ENCODE measurements at regions not wholly inside any gene's neighbourhood (a gene's known extent, or its start where the extent isn't known, plus 50 kb on each side); places are given as distances from the start of the nearest gene placed in this dataset.

- Histone ChIP-seq H3K4me1 (ENCODE audit: insufficient read depth, low read length) (no peaks in the 10 kb centered on the region), H3K27me3 (ENCODE audit: control insufficient read depth in 1 of 2, insufficient read depth in 2 of 2, low read length in 2 of 2) (no peaks in the 10 kb centered on the region), H2AFZ (ENCODE audit: low read length) (no peak overlapping the region), H3K36me3 (replicated peaks in 1 of 2; ENCODE audit: control insufficient read depth in 1 of 2, insufficient read depth in 2 of 2, low read length in 2 of 2) (no peaks in the 10 kb centered on the region), H3K27ac (ENCODE audit: extremely low read length, insufficient read depth, low read length) (no peak overlapping the region), H3K79me2 (ENCODE audit: insufficient read depth, low read length) (no peaks in the 10 kb centered on the region), H3K4me2 (ENCODE audit: low read depth, low read length) (no peak overlapping the region), H4K20me1 (ENCODE audit: insufficient read depth, low read length) (no peaks in the 10 kb centered on the region), H3K9me3 (ENCODE audit: low read length) (peaks cover 6% of the 10 kb centered on the region; the same call in 1 of the 2 replicates), H3K4me3 (replicated peaks in 1 of 3; ENCODE audit: insufficient read depth in 1 of 3, low read depth in 2 of 3, low read length in 3 of 3) (no peak overlapping the region), H3K9ac (ENCODE audit: insufficient read depth, low read depth, low read length) (no peak overlapping the region)
- DNase-seq (ENCODE audit: low spot score) (no peak), ATAC-seq (no peak), FAIRE-seq (no peak)
- intact Hi-C loops (cut with micrococcal nuclease; ENCODE audit: unreplicated experiment) (no loop called here), in situ Hi-C loops (cut with HindIII; ENCODE audit: extremely low pct_ligation_motif_present, low pct_unique_long_range_greater_than_20kb) (no loop called here)
- TF ChIP-seq ZNF557 (CRISPR knock-in tag; IDR thresholded peaks at IDR 0.05) (no peak), PHF5A (CRISPR knock-in tag; IDR thresholded peaks at IDR 0.05; ENCODE audit: low read depth, unreplicated experiment) (no peak), TP53 (CRISPR knock-in tag; conservative IDR thresholded peaks at IDR 0.05) (no peak)
- POLR2A ChIA-PET = no interaction called here
- 9% methylated on average over 3 of the region's 3 CpGs for WGBS (ENCODE audit: low lambda C conversion rate)
- no TSS peak for BruUV-seq (replicated peaks)
- CTCF ChIA-PET (ENCODE audit: low intra/inter-chr PET ratio, low total read pairs) = no interaction called here
Observed at GRCh38 chr17:33421933-33422332, 128.8 kb upstream of the ASIC2 start.

GRCh38 chr17:33433581-33433980 lies 140.5 kb upstream of the ASIC2 start:
- POLR2A ChIA-PET = no interaction called here
- H3K36me3 ChIP-seq (replicated peaks in 1 of 2; ENCODE audit: control insufficient read depth in 1 of 2, insufficient read depth in 2 of 2, low read length in 2 of 2) = no peaks in the 10 kb centered on the region
- WGBS (ENCODE audit: low lambda C conversion rate) = 25% methylated on average over 6 of the region's 6 CpGs
- no peak for ATAC-seq
- DNase-seq (ENCODE audit: low spot score) = no peak
- FAIRE-seq = no peak
- H3K27ac ChIP-seq (ENCODE audit: extremely low read length, insufficient read depth, low read length) = no peak overlapping the region
- in situ Hi-C loops (cut with HindIII; ENCODE audit: extremely low pct_ligation_motif_present, low pct_unique_long_range_greater_than_20kb) = no loop called here
- H4K20me1 ChIP-seq (ENCODE audit: insufficient read depth, low read length) = no peaks in the 10 kb centered on the region
- no peak overlapping the region for H2AFZ ChIP-seq (ENCODE audit: low read length)
- peaks cover 4% of the 10 kb centered on the region; the same call in 1 of the 2 replicates for H3K9me3 ChIP-seq (ENCODE audit: low read length)
- CTCF ChIA-PET (ENCODE audit: low intra/inter-chr PET ratio, low total read pairs) = no interaction called here
- H3K9ac ChIP-seq (ENCODE audit: insufficient read depth, low read depth, low read length) = no peak overlapping the region
- H3K79me2 ChIP-seq (ENCODE audit: insufficient read depth, low read length) = no peaks in the 10 kb centered on the region
- H3K27me3 ChIP-seq (ENCODE audit: control insufficient read depth in 1 of 2, insufficient read depth in 2 of 2, low read length in 2 of 2) = no peaks in the 10 kb centered on the region
- no TSS peak for BruUV-seq (replicated peaks)
- intact Hi-C loops (cut with micrococcal nuclease; ENCODE audit: unreplicated experiment) = no loop called here
- no peak overlapping the region for H3K4me2 ChIP-seq (ENCODE audit: low read depth, low read length)
- H3K4me1 ChIP-seq (ENCODE audit: insufficient read depth, low read length) = no peaks in the 10 kb centered on the region
- H3K4me3 ChIP-seq (replicated peaks in 1 of 3; ENCODE audit: insufficient read depth in 1 of 3, low read depth in 2 of 3, low read length in 3 of 3) = no peak overlapping the region
- TF ChIP-seq ZNF766 (CRISPR knock-in tag; IDR thresholded peaks at IDR 0.05; ENCODE audit: borderline replicate concordance) (no peak), ZNF784 (CRISPR knock-in tag; IDR thresholded peaks at IDR 0.05; ENCODE audit: borderline replicate concordance) (no peak), ZNF569 (CRISPR knock-in tag; IDR thresholded peaks at IDR 0.05; ENCODE audit: borderline replicate concordance) (no peak), ZBTB26 (CRISPR knock-in tag; IDR thresholded peaks at IDR 0.05; ENCODE audit: borderline replicate concordance) (no peak), ZNF143 (CRISPR knock-in tag; IDR thresholded peaks at IDR 0.05) (no peak), BRF2 (CRISPR knock-in tag; IDR thresholded peaks at IDR 0.05) (no peak), ZNF18 (CRISPR knock-in tag; IDR thresholded peaks at IDR 0.05; ENCODE audit: insufficient replicate concordance) (no peak), ZNF746 (CRISPR knock-in tag; IDR thresholded peaks at IDR 0.05) (no peak), ZNF205 (CRISPR knock-in tag; IDR thresholded peaks at IDR 0.05) (no peak), NFRKB (IDR thresholded peaks at IDR 0.05) (no peak), REPIN1 (CRISPR knock-in tag; IDR thresholded peaks at IDR 0.05; ENCODE audit: borderline replicate concordance, low read depth) (no peak)

All from HepG2 (cell line).